ENCODE measurements at regions not wholly inside any gene's neighbourhood (a gene's known extent, or its start where the extent isn't known, plus 50 kb on each side); places are given as distances from the start of the nearest gene placed in this dataset.

- H3K9me3 ChIP-seq (replicated peaks; ENCODE audit: control insufficient read depth, insufficient read depth, low read depth, low read length): no peaks in the 10 kb centered on the region
- no peaks in the 10 kb centered on the region for H3K9me1 ChIP-seq (ENCODE audit: control insufficient read depth, insufficient read depth, low read length)
- intact Hi-C loops (cut with micrococcal nuclease): loop anchor here (10.0 kb wide), 1 partner anchor 204 kb away; no protein-coding TSS in a partner anchor
- no peak overlapping the region for H3K9ac ChIP-seq (ENCODE audit: insufficient read depth in 1 of 2, low read depth in 2 of 2, low read length in 2 of 2)
- 0 out of 2 replicates have a peak, but pooled peaks cover 1% of the 10 kb centered on the region for H4K20me1 ChIP-seq (replicated peaks; ENCODE audit: control insufficient read depth, insufficient read depth, low read length)
- ATAC-seq: no peak
- no peak overlapping the region for H3K4me2 ChIP-seq (ENCODE audit: insufficient read depth, low read length)
- POLR2A ChIA-PET: interaction anchor here (0.8 kb wide), 1 partner anchor 1843 kb away, joined by 3 read pairs; no protein-coding TSS in a partner anchor
- H3K79me2 ChIP-seq (ENCODE audit: control insufficient read depth, insufficient read depth, low read length): no peaks in the 10 kb centered on the region
- no peak for TF ChIP-seq ZNF232 (CRISPR knock-in tag; IDR thresholded peaks at IDR 0.05)
- no peak for TF ChIP-seq KLF10 (CRISPR knock-in tag; IDR thresholded peaks at IDR 0.05)
- TF ChIP-seq E4F1 (CRISPR knock-in tag; IDR thresholded peaks at IDR 0.05; ENCODE audit: borderline replicate concordance): no peak
- no peak for TF ChIP-seq GABPA (tag; conservative IDR thresholded peaks at IDR 0.05; ENCODE audit: low read depth)
- no peak for TF ChIP-seq ZNF830 (CRISPR knock-in tag; IDR thresholded peaks at IDR 0.05)
- TF ChIP-seq ETS1 (conservative IDR thresholded peaks at IDR 0.05; ENCODE audit: control insufficient read depth, low read depth, low read length): no peak
- TF ChIP-seq HMG20A (CRISPR knock-in tag; conservative IDR thresholded peaks at IDR 0.05): no peak
- TF ChIP-seq CHD1 (IDR thresholded peaks at IDR 0.05; ENCODE audit: low read length): no peak
- no peak for TF ChIP-seq ZKSCAN3 (CRISPR knock-in tag; IDR thresholded peaks at IDR 0.05)
- no peak for TF ChIP-seq E2F5 (CRISPR knock-in tag; IDR thresholded peaks at IDR 0.05)
- no peak for TF ChIP-seq NEUROD1 (IDR thresholded peaks at IDR 0.05; ENCODE audit: borderline replicate concordance, low read depth, low read length, partially characterized antibody)
- TF ChIP-seq TRIM25 (IDR thresholded peaks at IDR 0.05; ENCODE audit: borderline replicate concordance): no peak
- no peak for TF ChIP-seq EWSR1 (IDR thresholded peaks at IDR 0.05; ENCODE audit: borderline replicate concordance, low read depth, partially characterized antibody)
- no peak for TF ChIP-seq MTA1 (IDR thresholded peaks at IDR 0.05; ENCODE audit: borderline replicate concordance)
- no peak for TF ChIP-seq NELFE (IDR thresholded peaks at IDR 0.05; ENCODE audit: insufficient read depth, insufficient read length)
- no peak for TF ChIP-seq BHLHE40 (IDR thresholded peaks at IDR 0.05; ENCODE audit: low read length)
- no peaks in the 10 kb centered on the region for H3K36me3 ChIP-seq (ENCODE audit: control insufficient read depth, insufficient read depth, low read length)
- no peak overlapping the region for H3K4me3 ChIP-seq
- H3K4me1 ChIP-seq (replicated peaks in 1 of 2; ENCODE audit: control insufficient read depth in 2 of 2, insufficient read depth in 2 of 2, low read length in 2 of 2): peaks cover 0 to 6% of the 10 kb centered on the region in 2 experiments; a peak in 1 of 5 replicates
- no peak overlapping the region for H3K27ac ChIP-seq (ENCODE audit: extremely low read depth, low read depth, low read length)
- no peak overlapping the region for H2AFZ ChIP-seq (ENCODE audit: low read depth, low read length)
- peaks cover 0 to 18% of the 10 kb centered on the region in 2 experiments; a peak in 3 of 5 replicates for H3K27me3 ChIP-seq (ENCODE audit: control insufficient read depth in 2 of 2, insufficient read depth in 2 of 2, low read length in 2 of 2)
- no peak for FAIRE-seq
- CTCF ChIA-PET (ENCODE audit: low intra/inter-chr PET ratio): no interaction called here
- no TSS peak for BruUV-seq (replicated peaks)
- in situ Hi-C loops (cut with MboI): no loop called here
- 1% methylated on average over 4 of the region's 4 CpGs for WGBS (ENCODE audit: insufficient coverage, low coverage, missing lambda C conversion rate)
- DNase-seq (ENCODE audit: extremely low read depth in 1 of 4, low spot score in 3 of 4): no peak
Observed at GRCh38 chr7:131940621-131941165, 384.3 kb upstream of the PODXL start.
